ENCODE measurements at regions not wholly inside any gene's neighbourhood (a gene's known extent, or its start where the extent isn't known, plus 50 kb on each side); places are given as distances from the start of the nearest gene placed in this dataset.

DNA sequence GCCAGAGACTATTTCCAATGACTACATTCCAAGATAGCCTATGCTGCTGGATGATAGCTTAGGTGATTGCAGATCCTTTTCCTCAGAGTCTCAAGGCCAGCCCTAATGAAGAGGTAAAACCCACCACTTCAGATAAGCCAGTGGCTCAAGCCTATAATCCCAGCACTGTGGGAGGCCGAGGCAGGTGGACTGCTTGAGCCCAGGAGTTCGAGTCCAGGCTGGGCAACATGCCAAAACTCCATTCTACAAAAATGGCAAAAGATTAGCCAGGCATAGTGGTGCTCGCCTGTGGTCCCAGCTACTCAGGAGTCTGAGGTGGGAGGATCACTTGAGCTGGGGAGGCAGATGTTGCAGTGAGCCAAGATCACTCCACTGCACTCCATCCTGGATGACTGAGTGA lies 495.3 kb downstream of the ZIC1 start:
- TF ChIP-seq RAD21 (IDR thresholded peaks at IDR 0.05; ENCODE audit: low read depth) = no peak
- TF ChIP-seq, protein P1, sequence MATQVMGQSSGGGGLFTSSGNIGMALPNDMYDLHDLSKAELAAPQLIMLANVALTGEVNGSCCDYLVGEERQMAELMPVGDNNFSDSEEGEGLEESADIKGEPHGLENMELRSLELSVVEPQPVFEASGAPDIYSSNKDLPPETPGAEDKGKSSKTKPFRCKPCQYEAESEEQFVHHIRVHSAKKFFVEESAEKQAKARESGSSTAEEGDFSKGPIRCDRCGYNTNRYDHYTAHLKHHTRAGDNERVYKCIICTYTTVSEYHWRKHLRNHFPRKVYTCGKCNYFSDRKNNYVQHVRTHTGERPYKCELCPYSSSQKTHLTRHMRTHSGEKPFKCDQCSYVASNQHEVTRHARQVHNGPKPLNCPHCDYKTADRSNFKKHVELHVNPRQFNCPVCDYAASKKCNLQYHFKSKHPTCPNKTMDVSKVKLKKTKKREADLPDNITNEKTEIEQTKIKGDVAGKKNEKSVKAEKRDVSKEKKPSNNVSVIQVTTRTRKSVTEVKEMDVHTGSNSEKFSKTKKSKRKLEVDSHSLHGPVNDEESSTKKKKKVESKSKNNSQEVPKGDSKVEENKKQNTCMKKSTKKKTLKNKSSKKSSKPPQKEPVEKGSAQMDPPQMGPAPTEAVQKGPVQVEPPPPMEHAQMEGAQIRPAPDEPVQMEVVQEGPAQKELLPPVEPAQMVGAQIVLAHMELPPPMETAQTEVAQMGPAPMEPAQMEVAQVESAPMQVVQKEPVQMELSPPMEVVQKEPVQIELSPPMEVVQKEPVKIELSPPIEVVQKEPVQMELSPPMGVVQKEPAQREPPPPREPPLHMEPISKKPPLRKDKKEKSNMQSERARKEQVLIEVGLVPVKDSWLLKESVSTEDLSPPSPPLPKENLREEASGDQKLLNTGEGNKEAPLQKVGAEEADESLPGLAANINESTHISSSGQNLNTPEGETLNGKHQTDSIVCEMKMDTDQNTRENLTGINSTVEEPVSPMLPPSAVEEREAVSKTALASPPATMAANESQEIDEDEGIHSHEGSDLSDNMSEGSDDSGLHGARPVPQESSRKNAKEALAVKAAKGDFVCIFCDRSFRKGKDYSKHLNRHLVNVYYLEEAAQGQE (IDR thresholded peaks at IDR 0.05; ENCODE audit: low read depth) = no peak
- no peak for TF ChIP-seq MAX (IDR thresholded peaks at IDR 0.05)
- TF ChIP-seq EP300 (IDR thresholded peaks at IDR 0.05; ENCODE audit: borderline replicate concordance) = no peak
- TF ChIP-seq YY1 (IDR thresholded peaks at IDR 0.05; ENCODE audit: low read depth) = no peak
- no peak for TF ChIP-seq CEBPB (IDR thresholded peaks at IDR 0.05)
- no peak for TF ChIP-seq TAF1 (IDR thresholded peaks at IDR 0.05; ENCODE audit: low read depth)
- TF ChIP-seq TCF12 (IDR thresholded peaks at IDR 0.05; ENCODE audit: low read depth) = no peak
- no peak for TF ChIP-seq CREB1 (IDR thresholded peaks at IDR 0.05; ENCODE audit: low read depth)
- no peak for TF ChIP-seq USF1 (IDR thresholded peaks at IDR 0.05)
